ENCODE measurements at regions not wholly inside any gene's neighbourhood (a gene's known extent, or its start where the extent isn't known, plus 50 kb on each side); places are given as distances from the start of the nearest gene placed in this dataset.
A peak's percentile ranks its signal among the peaks of the same experiment; 100 is the strongest.

GRCh38 chr4:102431608-102431961, 69.6 kb upstream of the NFKB1 start:
- CTCF ChIA-PET (ENCODE audit: unreplicated experiment): no interaction called here
- Histone ChIP-seq H3K4me2 (ENCODE audit: low read length) (peak overlapping the region; percentile 100), H3K79me2 (ENCODE audit: insufficient read depth, low read depth, low read length) (no peaks in the 10 kb centered on the region), H3K4me3 (ENCODE audit: low read depth, low read length, poor library complexity, severe bottlenecking) (peak overlapping the region; percentile 69), H3K9me3 (ENCODE audit: low read length) (no peaks in the 10 kb centered on the region; the same call in 1 of the 2 replicates), H3K27ac (ENCODE audit: low read depth, low read length, poor library complexity, severe bottlenecking) (peak overlapping the region; percentile 48), H3K36me3 (ENCODE audit: insufficient read depth, low read length) (no peaks in the 10 kb centered on the region; the same call in 1 of the 2 replicates), H3K9me2 (ENCODE audit: insufficient read depth, low read length) (no peaks in the 10 kb centered on the region), H4K20me1 (ENCODE audit: insufficient read depth, low read length) (no peaks in the 10 kb centered on the region), H2AFZ (ENCODE audit: low read length) (peak overlapping the region; percentile 100; the same call in 1 of the 2 replicates), H3K4me1 (ENCODE audit: insufficient read depth, low read length, poor library complexity, severe bottlenecking) (peaks cover 6% of the 10 kb centered on the region)
- no TSS peak for BruUV-seq (replicated peaks)
- no peak for DNase-seq (ENCODE audit: low spot score)
- POLR2A ChIA-PET: interaction anchor here (0.5 to 2.2 kb wide), 3 partner anchors 87 to 684 kb away, joined by 3 to 13 read pairs (median 4); partner anchors contain the start of gene SLC39A8
- intact Hi-C loops (cut with micrococcal nuclease; ENCODE audit: unreplicated experiment): loop anchor here (1.0 to 2.0 kb wide), 5 partner anchors 69 to 659 kb away; partner anchors contain the start of genes NFKB1 and SLC39A8
- TF ChIP-seq EZH2phosphoT487 (IDR thresholded peaks at IDR 0.05; ENCODE audit: borderline replicate concordance, low read depth, low read length): no peak
- no peak; the same call in 1 of the 2 replicates for TF ChIP-seq CTCF (conservative IDR thresholded peaks at IDR 0.05; ENCODE audit: low read length)

GRCh38 chr4:102437111-102437510, 64.0 kb upstream of the NFKB1 start:
- ChIA-PET POLR2A (no interaction called here), CTCF (ENCODE audit: unreplicated experiment) (no interaction called here)
- no peaks in the 10 kb centered on the region for H3K36me3 ChIP-seq (ENCODE audit: insufficient read depth, low read length)
- intact Hi-C loops (cut with micrococcal nuclease; ENCODE audit: unreplicated experiment): no loop called here
- TF ChIP-seq CTCF (conservative IDR thresholded peaks at IDR 0.05; ENCODE audit: low read length) (no peak), EZH2phosphoT487 (IDR thresholded peaks at IDR 0.05; ENCODE audit: borderline replicate concordance, low read depth, low read length) (no peak)
- DNase-seq (ENCODE audit: low spot score): no peak
- H2AFZ ChIP-seq (ENCODE audit: low read length): no peak overlapping the region
- no peaks in the 10 kb centered on the region for H3K79me2 ChIP-seq (ENCODE audit: insufficient read depth, low read depth, low read length)
- no peak overlapping the region for H3K4me3 ChIP-seq (ENCODE audit: low read depth, low read length, poor library complexity, severe bottlenecking)
- no peaks in the 10 kb centered on the region for H4K20me1 ChIP-seq (ENCODE audit: insufficient read depth, low read length)
- no peak overlapping the region for H3K4me2 ChIP-seq (ENCODE audit: low read length)
- BruUV-seq (replicated peaks): no TSS peak
- H3K27ac ChIP-seq (ENCODE audit: low read depth, low read length, poor library complexity, severe bottlenecking): no peak overlapping the region
- H3K4me1 ChIP-seq (ENCODE audit: insufficient read depth, low read length, poor library complexity, severe bottlenecking): no peaks in the 10 kb centered on the region
- H3K9me2 ChIP-seq (ENCODE audit: insufficient read depth, low read length): no peaks in the 10 kb centered on the region
- H3K9me3 ChIP-seq (ENCODE audit: low read length): no peaks in the 10 kb centered on the region; the same call in 1 of the 2 replicates

GRCh38 chr4:102438396-102439235, 62.5 kb upstream of the NFKB1 start:
- H2AFZ ChIP-seq (ENCODE audit: low read length): 0 out of 2 replicates have a peak overlapping the region, but pooled peaks have one; percentile 8
- BruUV-seq (replicated peaks): no TSS peak

More at GRCh38 chr4:102438396-102439235, 62.5 kb upstream of the NFKB1 start:
- CTCF ChIA-PET (ENCODE audit: unreplicated experiment): no interaction called here
- intact Hi-C loops (cut with micrococcal nuclease; ENCODE audit: unreplicated experiment): loop anchor here (2.0 kb wide), 1 partner anchor 186 kb away; no protein-coding TSS in a partner anchor
- Histone ChIP-seq H3K9me3 (ENCODE audit: low read length) (no peaks in the 10 kb centered on the region; the same call in 1 of the 2 replicates), H3K4me2 (ENCODE audit: low read length) (no peak overlapping the region), H3K4me3 (ENCODE audit: low read depth, low read length, poor library complexity, severe bottlenecking) (no peak overlapping the region), H3K27ac (ENCODE audit: low read depth, low read length, poor library complexity, severe bottlenecking) (no peak overlapping the region), H3K4me1 (ENCODE audit: insufficient read depth, low read length, poor library complexity, severe bottlenecking) (no peaks in the 10 kb centered on the region), H4K20me1 (ENCODE audit: insufficient read depth, low read length) (no peaks in the 10 kb centered on the region), H3K9me2 (ENCODE audit: insufficient read depth, low read length) (no peaks in the 10 kb centered on the region), H3K36me3 (ENCODE audit: insufficient read depth, low read length) (no peaks in the 10 kb centered on the region), H3K79me2 (ENCODE audit: insufficient read depth, low read depth, low read length) (no peaks in the 10 kb centered on the region)
- POLR2A ChIA-PET: interaction anchor here (0.5 kb wide), 1 partner anchor 843 kb away, joined by 3 read pairs; no protein-coding TSS in a partner anchor
- DNase-seq (ENCODE audit: low spot score): no peak
- no peak for TF ChIP-seq CTCF (conservative IDR thresholded peaks at IDR 0.05; ENCODE audit: low read length)
- no peak for TF ChIP-seq EZH2phosphoT487 (IDR thresholded peaks at IDR 0.05; ENCODE audit: borderline replicate concordance, low read depth, low read length)
